Osteoblast (primary cell): ENCODE measurements at regions not wholly inside any gene's neighbourhood (a gene's known extent, or its start where the extent isn't known, plus 50 kb on each side); places are given as distances from the start of the nearest gene placed in this dataset.

Experiments
- DNase-seq: peaks from one replicate; pipeline ENCODE4 v3.0.0; 2011; ENCODE audit warnings: low spot score, mixed read lengths; ENCODE audit not compliant: insufficient read length; ENCODE audit errors: missing footprints
- H2AFZ ChIP-seq: 2 replicates; pipeline ENCODE4 v1.6.0; 2011; ENCODE audit warnings: mild to moderate bottlenecking, low read length
- H3K27ac ChIP-seq: 2 replicates; pipeline ENCODE4 v1.5.1; 2011; ENCODE audit warnings: mild to moderate bottlenecking, low read depth, low read length, moderate library complexity
- H3K27me3 ChIP-seq: 2 replicates; pipeline ENCODE4 v1.6.0; 2012; ENCODE audit warnings: mild to moderate bottlenecking, control low read depth, inconsistent platforms, low read length, moderate library complexity; ENCODE audit not compliant: insufficient read depth
- H3K36me3 ChIP-seq: 2 replicates; pipeline ENCODE4 v1.5.1; 2011; ENCODE audit warnings: mild to moderate bottlenecking, low read length, control low read depth, moderate library complexity; ENCODE audit not compliant: insufficient read depth
- H3K4me1 ChIP-seq: 2 replicates; pipeline ENCODE4 v1.5.1; 2011; ENCODE audit warnings: mild to moderate bottlenecking, low read length, control low read depth, moderate library complexity; ENCODE audit not compliant: insufficient read depth
- H3K4me2 ChIP-seq: 2 replicates; pipeline ENCODE4 v1.6.0; 2011; ENCODE audit warnings: mild to moderate bottlenecking, low read length; ENCODE audit not compliant: insufficient read depth
- H3K4me3 ChIP-seq: fragments of 200-600 bp; sonication (generic); 3 replicates; pipeline ENCODE4 v1.5.1; 2012; ENCODE audit warnings: mild to moderate bottlenecking, low read length, inconsistent platforms; ENCODE audit not compliant: insufficient read depth
- H3K79me2 ChIP-seq: 2 replicates; pipeline ENCODE4 v1.6.0; 2012; ENCODE audit warnings: mild to moderate bottlenecking, low read length, control low read depth, inconsistent platforms; ENCODE audit not compliant: insufficient read depth
- H3K9me3 ChIP-seq: 2 replicates; pipeline ENCODE4 v1.5.1; 2011; ENCODE audit warnings: low read depth, low read length, control low read depth
- H4K20me1 ChIP-seq: 2 replicates; pipeline ENCODE4 v1.6.0; 2012; ENCODE audit warnings: mild to moderate bottlenecking, low read length, control low read depth; ENCODE audit not compliant: insufficient read depth
- TF ChIP-seq, protein P1 (sequence below): IDR thresholded peaks from 2 replicates; pipeline ENCODE4 v1.5.1; 2011; ENCODE audit warnings: mild to moderate bottlenecking, low read depth, low read length, moderate library complexity; ENCODE audit errors: extremely low read depth

DNA sequence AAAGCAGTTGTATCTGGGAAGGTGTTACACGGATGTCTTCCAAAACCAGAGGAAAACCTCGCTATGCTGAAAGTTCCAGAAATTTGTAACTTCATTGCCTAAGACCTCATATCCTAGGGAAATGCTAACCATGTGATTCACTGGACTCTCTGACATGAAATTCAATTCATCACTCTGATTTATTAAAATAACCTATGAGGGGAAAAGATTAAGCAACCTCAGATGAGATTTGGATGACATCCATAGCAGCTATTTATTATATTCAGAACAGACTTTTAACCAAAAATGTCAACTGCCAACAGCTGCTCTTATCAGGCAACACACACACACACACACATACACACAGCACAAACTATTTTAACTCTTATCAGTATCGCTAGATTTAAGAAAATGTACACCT is 1006.4 kb upstream of the CTNND2 start:
- peaks cover 2% of the 10 kb centered on the region for H3K9me3 ChIP-seq
- H3K4me2 ChIP-seq, result no peak overlapping the region
- H3K27me3 ChIP-seq, result no peaks in the 10 kb centered on the region
- H3K4me3 ChIP-seq, result no peak overlapping the region
- H2AFZ ChIP-seq, result no peak overlapping the region
- TF ChIP-seq, protein P1, sequence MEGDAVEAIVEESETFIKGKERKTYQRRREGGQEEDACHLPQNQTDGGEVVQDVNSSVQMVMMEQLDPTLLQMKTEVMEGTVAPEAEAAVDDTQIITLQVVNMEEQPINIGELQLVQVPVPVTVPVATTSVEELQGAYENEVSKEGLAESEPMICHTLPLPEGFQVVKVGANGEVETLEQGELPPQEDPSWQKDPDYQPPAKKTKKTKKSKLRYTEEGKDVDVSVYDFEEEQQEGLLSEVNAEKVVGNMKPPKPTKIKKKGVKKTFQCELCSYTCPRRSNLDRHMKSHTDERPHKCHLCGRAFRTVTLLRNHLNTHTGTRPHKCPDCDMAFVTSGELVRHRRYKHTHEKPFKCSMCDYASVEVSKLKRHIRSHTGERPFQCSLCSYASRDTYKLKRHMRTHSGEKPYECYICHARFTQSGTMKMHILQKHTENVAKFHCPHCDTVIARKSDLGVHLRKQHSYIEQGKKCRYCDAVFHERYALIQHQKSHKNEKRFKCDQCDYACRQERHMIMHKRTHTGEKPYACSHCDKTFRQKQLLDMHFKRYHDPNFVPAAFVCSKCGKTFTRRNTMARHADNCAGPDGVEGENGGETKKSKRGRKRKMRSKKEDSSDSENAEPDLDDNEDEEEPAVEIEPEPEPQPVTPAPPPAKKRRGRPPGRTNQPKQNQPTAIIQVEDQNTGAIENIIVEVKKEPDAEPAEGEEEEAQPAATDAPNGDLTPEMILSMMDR, result no peak
- no peaks in the 10 kb centered on the region for H3K79me2 ChIP-seq
- no peaks in the 10 kb centered on the region for H4K20me1 ChIP-seq
- H3K4me1 ChIP-seq, result no peaks in the 10 kb centered on the region
- H3K36me3 ChIP-seq, result no peaks in the 10 kb centered on the region
- H3K27ac ChIP-seq, result no peak overlapping the region
- DNase-seq, result no peak

- no peak for DNase-seq
- Histone ChIP-seq H3K27ac (no peak overlapping the region), H3K27me3 (no peaks in the 10 kb centered on the region), H2AFZ (no peak overlapping the region), H3K4me2 (no peak overlapping the region), H4K20me1 (no peaks in the 10 kb centered on the region), H3K4me3 (no peak overlapping the region), H3K4me1 (no peaks in the 10 kb centered on the region), H3K36me3 (no peaks in the 10 kb centered on the region), H3K9me3 (peaks cover 3% of the 10 kb centered on the region), H3K79me2 (no peaks in the 10 kb centered on the region)
- TF ChIP-seq, protein P1, result no peak
Measured at GRCh38 chr5:12902611-12903010, 998.4 kb upstream of the CTNND2 start.

GRCh38 chr5:12901696-12902095 is 997.5 kb upstream of the CTNND2 start:
- Histone ChIP-seq H3K4me3 (no peak overlapping the region), H3K9me3 (peaks cover 3% of the 10 kb centered on the region), H3K27me3 (no peaks in the 10 kb centered on the region), H3K4me2 (no peak overlapping the region), H3K79me2 (no peaks in the 10 kb centered on the region), H3K27ac (no peak overlapping the region), H4K20me1 (no peaks in the 10 kb centered on the region), H3K36me3 (no peaks in the 10 kb centered on the region), H3K4me1 (no peaks in the 10 kb centered on the region), H2AFZ (no peak overlapping the region)
- no peak for DNase-seq
- TF ChIP-seq, protein P1, result no peak

DNA sequence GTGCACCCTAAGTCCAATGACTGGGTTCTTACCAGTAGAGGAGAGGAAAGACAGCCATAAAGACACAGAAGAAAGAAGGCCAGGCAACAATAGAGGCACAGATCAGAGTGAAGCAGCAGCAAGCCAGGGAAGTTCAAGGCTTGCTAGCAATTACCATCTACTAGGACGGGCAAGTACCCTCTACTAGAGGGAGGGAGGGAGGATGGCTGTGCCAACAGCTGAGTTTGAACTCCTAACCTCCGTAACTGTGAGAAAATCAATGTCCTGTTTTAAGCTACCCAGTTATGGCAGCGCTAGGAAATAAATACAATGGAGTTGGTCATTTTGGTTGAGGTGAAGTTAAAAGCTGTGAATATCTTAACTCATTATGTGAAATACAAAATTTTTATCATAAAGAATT is 991.8 kb upstream of the CTNND2 start:
- TF ChIP-seq, protein P1, result no peak
- Histone ChIP-seq H3K4me1 (no peaks in the 10 kb centered on the region), H3K4me3 (no peak overlapping the region), H3K79me2 (no peaks in the 10 kb centered on the region), H4K20me1 (no peaks in the 10 kb centered on the region), H3K27me3 (no peaks in the 10 kb centered on the region), H3K4me2 (no peak overlapping the region), H2AFZ (no peak overlapping the region), H3K9me3 (peaks cover 2% of the 10 kb centered on the region), H3K27ac (no peak overlapping the region), H3K36me3 (no peaks in the 10 kb centered on the region)
- DNase-seq, result no peak
